Common myeloid progenitor, CD34-positive (primary cell): ENCODE measurements at regions not wholly inside any gene's neighbourhood (a gene's known extent, or its start where the extent isn't known, plus 50 kb on each side); places are given as distances from the start of the nearest gene placed in this dataset.

Experiments
- CTCF ChIA-PET: fragments of 350-600 bp; sonication (Branson Sonifier 250); formaldehyde crosslinking; loops from one replicate; lab custom pipeline; 2021; ENCODE audit warnings: antibody characterized with exemption; lab: Charles Lee
- POLR2A ChIA-PET: fragments of 350-600 bp; sonication (Branson Sonifier 250); formaldehyde crosslinking; loops from one replicate; lab custom pipeline; 2021; ENCODE audit warnings: antibody characterized with exemption; lab: Charles Lee
- DNase-seq, 3 donors: peaks; one replicate each; pipeline versions ENCODE4 v3.0.0 to v3.0.0-alpha.2; 2013
- H3K27ac ChIP-seq, 2 experiments: 1 replicate in 1 of 2; 2 replicates in 1 of 2; pipeline ENCODE4 v1.7.0; 2013; ENCODE audit warnings: inconsistent platforms in 2 of 2, low read length in 2 of 2, mild to moderate bottlenecking in 2 of 2, low read depth in 1 of 2, moderate library complexity in 1 of 2; ENCODE audit not compliant: severe bottlenecking in 2 of 2, insufficient read depth in 1 of 2, poor library complexity in 1 of 2
- H3K27me3 ChIP-seq, 5 experiments: replicated peaks in 2 of 5; 1 replicate in 3 of 5; 2 replicates in 2 of 5; pipeline versions ENCODE4 v1.6.1 to v1.7.0; 2013; ENCODE audit warnings: low read length in 4 of 5, mild to moderate bottlenecking in 2 of 5, moderate library complexity in 2 of 5, inconsistent platforms in 1 of 5; ENCODE audit not compliant: insufficient read depth in 5 of 5, control insufficient read depth in 4 of 5
- H3K36me3 ChIP-seq, 4 experiments: 1 replicate in 2 of 4; 2 replicates in 2 of 4; pipeline versions ENCODE4 v1.6.1 to v1.7.0; 2013; ENCODE audit warnings: low read length in 3 of 4, control low read depth in 1 of 4, mild to moderate bottlenecking in 1 of 4; ENCODE audit not compliant: control insufficient read depth in 4 of 4, insufficient read depth in 4 of 4
- H3K4me1 ChIP-seq, 4 experiments: 1 replicate in 3 of 4; 2 replicates in 1 of 4; pipeline versions ENCODE4 v1.6.1 to v1.7.1; 2013; ENCODE audit warnings: low read length in 3 of 4, mild to moderate bottlenecking in 3 of 4, control low read depth in 1 of 4, inconsistent platforms in 1 of 4, moderate library complexity in 1 of 4; ENCODE audit not compliant: control insufficient read depth in 4 of 4, insufficient read depth in 4 of 4; ENCODE audit errors: control extremely low read depth in 1 of 4
- H3K4me3 ChIP-seq, 7 experiments: 1 replicate in 4 of 7; 2 replicates in 3 of 7; pipeline versions ENCODE4 v1.5.1 to v1.7.0; 2013; ENCODE audit warnings: mild to moderate bottlenecking in 7 of 7, low read length in 6 of 7, moderate library complexity in 6 of 7, inconsistent platforms in 2 of 7, low read depth in 2 of 7, control low read depth in 1 of 7; ENCODE audit not compliant: insufficient read depth in 4 of 7, control insufficient read depth in 1 of 7; ENCODE audit errors: extremely low read depth in 1 of 7
- H3K9me3 ChIP-seq, 5 experiments: 1 replicate in 4 of 5; 2 replicates in 1 of 5; pipeline versions ENCODE4 v1.6.1 to v1.7.1; 2013; ENCODE audit warnings: low read length in 4 of 5, mild to moderate bottlenecking in 2 of 5, inconsistent platforms in 1 of 5, low read depth in 1 of 5, moderate library complexity in 1 of 5; ENCODE audit not compliant: control insufficient read depth in 4 of 5, insufficient read depth in 2 of 5; ENCODE audit errors: control extremely low read depth in 1 of 5
- WGBS: methylation state at CpG from one replicate; pipeline ENCODE4 v1.1.5; 2013; ENCODE audit not compliant: insufficient coverage; 5-methylcytosine and 5-hydroxymethylcytosine counted together

DNA sequence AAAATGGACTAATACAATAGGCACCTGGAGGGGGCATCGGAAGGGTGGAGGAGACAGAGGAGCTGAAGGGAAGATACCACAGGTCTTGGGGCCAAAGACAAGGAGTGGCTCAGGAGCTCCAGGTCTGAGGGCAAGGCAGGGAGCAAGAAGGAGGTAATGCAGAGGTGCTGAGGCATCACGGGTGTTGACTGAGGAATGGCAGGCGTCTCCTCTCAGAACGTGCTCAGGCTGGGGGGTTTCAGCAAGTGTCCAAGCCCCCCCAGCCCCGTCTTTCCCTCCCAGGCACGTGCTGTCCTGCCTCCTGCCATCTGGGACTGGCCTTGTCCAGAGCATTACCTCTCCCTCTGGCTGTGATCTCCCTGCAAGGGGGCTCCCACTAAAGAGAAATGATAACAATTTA, 265.4 kb downstream of the DCDC2C start:
- Histone ChIP-seq H3K9me3 (peaks cover 0 to 6% (median 0%) of the 10 kb centered on the region in 5 experiments), H3K36me3 (no peaks in the 10 kb centered on the region), H3K27me3 (peaks cover 0 to 8% (median 0%) of the 10 kb centered on the region in 5 experiments), H3K4me1 (no peaks in the 10 kb centered on the region), H3K4me3 (no peak overlapping the region), H3K27ac (no peak overlapping the region)
- ChIA-PET CTCF (no interaction called here), POLR2A (no interaction called here)
- no peak for DNase-seq
- WGBS, result 94% methylated on average over 6 of the region's 6 CpGs

DNA sequence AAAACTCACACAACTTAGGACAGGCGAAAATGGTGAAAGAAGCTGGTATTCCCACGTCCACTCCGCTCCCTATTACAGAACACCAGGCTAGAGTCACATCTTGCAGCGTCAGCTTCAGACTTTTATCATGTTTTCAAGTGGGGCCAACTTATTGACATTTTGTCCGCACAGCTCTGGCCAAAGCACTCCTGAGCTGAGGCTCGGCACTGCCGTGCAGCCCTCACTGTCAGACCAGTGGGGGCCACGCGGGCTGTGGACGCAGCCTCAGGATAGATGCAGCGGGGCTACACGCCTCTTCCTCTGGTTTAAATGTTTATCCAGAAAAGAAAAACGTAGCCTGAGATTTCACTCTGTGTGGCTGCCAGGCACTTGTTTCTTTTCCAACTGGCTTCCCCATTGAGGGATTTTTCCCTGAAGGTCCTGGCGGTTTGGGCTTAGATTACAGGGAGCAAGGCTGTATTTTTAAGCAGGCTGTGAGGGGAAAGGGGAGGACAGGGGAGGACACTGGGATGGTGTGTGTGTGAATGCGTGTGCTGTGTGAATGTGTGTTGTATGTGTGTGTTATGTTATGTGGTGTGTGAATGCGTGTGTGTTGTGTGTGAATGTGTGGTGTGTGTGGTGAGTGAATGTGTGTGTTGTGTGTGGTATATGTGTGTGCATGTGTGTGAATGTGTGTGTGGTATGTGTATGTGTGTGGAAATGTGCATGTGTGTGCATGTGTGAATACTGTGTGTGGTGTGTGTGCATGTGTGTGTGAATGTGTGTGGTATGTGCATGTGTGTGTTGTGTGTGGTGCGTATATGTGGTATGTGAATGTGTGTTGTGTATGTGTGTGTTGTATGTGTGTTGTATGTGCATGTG, 267.6 kb downstream of the DCDC2C start:
- 91% methylated on average over 16 of the region's 17 CpGs for WGBS
- Histone ChIP-seq H3K36me3 (no peaks in the 10 kb centered on the region), H3K9me3 (peaks cover 0 to 6% (median 0%) of the 10 kb centered on the region in 5 experiments), H3K4me1 (no peaks in the 10 kb centered on the region), H3K27me3 (no peaks in the 10 kb centered on the region), H3K4me3 (no peak overlapping the region), H3K27ac (no peak overlapping the region)
- POLR2A ChIA-PET, result no interaction called here
- no peak for DNase-seq
- CTCF ChIA-PET, result no interaction called here

DNA sequence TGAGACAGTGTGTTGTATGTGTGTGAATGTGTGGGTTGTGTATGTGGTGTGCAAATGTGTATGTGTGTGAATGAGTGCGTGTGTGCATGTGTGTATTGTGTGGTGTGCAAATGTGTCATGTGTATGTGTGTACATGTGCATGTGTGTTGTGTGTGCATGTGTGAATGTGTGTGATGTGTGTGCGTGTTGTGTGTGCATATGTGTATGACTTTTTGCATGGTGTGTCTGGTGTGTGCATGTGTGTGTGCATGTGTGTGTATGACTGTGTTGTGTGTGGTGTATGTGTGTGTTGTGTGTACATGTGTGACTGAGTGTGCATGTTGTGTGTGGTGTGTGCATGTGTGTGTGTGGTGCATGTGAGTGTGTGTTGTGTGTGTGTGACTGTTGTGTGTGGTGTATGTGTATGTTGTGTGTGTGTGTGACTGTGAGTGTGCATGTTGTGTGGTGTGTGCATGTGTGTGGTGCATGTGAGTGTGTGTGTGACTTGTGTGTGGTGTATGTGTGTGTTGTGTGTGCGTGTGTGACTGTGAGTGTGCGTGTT, 268.3 kb downstream of the DCDC2C start:
- WGBS, result 100% methylated on average over 4 of the region's 4 CpGs
- Histone ChIP-seq H3K36me3 (no peaks in the 10 kb centered on the region), H3K9me3 (peaks cover 0 to 6% (median 0%) of the 10 kb centered on the region in 5 experiments), H3K27ac (no peak overlapping the region), H3K4me3 (no peak overlapping the region), H3K4me1 (no peaks in the 10 kb centered on the region), H3K27me3 (no peaks in the 10 kb centered on the region)
- POLR2A ChIA-PET, result no interaction called here
- no peak for DNase-seq
- CTCF ChIA-PET, result no interaction called here

DNA sequence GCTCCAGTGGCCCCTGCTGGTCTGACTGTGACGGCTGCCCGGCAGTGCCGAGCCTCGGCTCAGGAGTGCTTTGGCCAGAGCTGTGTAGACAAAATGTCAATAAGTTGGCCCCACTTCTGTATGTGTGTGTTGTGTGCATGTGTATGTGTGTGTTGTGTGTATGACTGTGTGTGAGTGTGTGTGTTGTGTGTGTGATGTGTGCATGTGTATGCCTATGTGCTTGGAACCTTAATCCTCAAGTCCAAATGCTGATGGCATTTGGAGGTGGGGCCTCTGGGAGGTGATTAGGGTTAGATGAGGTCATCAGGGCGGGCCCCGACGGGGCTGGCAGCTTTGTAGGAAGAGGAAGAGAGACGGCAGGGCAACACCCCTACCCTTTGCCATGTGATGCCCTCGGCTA, 269.0 kb downstream of the DCDC2C start:
- H3K9me3 ChIP-seq, result peaks cover 0 to 6% (median 0%) of the 10 kb centered on the region in 5 experiments
- no peak overlapping the region for H3K27ac ChIP-seq
- 90% methylated on average over 4 of the region's 9 CpGs for WGBS
- no peak overlapping the region for H3K4me3 ChIP-seq
- H3K4me1 ChIP-seq, result no peaks in the 10 kb centered on the region
- DNase-seq, result peak in 1 of 3 donors; percentile 2
- ChIA-PET CTCF (no interaction called here), POLR2A (no interaction called here)
- no peaks in the 10 kb centered on the region for H3K27me3 ChIP-seq
- H3K36me3 ChIP-seq, result no peaks in the 10 kb centered on the region

DNA sequence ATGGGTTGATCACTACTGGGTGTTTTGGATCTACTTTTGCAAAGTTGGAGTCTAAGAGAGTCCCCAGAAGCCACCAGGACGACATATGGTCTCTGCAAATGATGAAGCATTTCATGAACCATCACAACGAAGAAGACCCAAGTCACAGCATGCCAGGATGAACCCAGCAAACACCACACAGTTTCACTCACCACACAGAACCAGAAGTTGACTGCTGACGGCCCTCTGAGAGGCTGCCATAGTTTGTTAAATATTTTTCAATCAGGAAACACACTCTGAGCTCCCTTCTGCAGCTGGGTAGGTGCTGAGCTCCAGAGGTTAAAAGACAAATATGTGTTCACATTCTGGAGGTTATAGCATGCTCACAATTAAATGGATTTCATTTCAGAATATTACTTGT, 271.4 kb downstream of the DCDC2C start:
- no peak overlapping the region for H3K4me3 ChIP-seq
- no peak for DNase-seq
- POLR2A ChIA-PET, result no interaction called here
- no peaks in the 10 kb centered on the region for H3K4me1 ChIP-seq
- H3K36me3 ChIP-seq, result no peaks in the 10 kb centered on the region
- H3K27ac ChIP-seq, result no peak overlapping the region
- H3K27me3 ChIP-seq, result no peaks in the 10 kb centered on the region
- 84% methylated on average over 3 of the region's 3 CpGs for WGBS
- peaks cover 0 to 9% (median 0%) of the 10 kb centered on the region in 5 experiments for H3K9me3 ChIP-seq
- CTCF ChIA-PET, result interaction anchor here (1.4 kb wide), 1 partner anchor 15 kb away, joined by 5 read pairs; no protein-coding TSS in a partner anchor

DNA sequence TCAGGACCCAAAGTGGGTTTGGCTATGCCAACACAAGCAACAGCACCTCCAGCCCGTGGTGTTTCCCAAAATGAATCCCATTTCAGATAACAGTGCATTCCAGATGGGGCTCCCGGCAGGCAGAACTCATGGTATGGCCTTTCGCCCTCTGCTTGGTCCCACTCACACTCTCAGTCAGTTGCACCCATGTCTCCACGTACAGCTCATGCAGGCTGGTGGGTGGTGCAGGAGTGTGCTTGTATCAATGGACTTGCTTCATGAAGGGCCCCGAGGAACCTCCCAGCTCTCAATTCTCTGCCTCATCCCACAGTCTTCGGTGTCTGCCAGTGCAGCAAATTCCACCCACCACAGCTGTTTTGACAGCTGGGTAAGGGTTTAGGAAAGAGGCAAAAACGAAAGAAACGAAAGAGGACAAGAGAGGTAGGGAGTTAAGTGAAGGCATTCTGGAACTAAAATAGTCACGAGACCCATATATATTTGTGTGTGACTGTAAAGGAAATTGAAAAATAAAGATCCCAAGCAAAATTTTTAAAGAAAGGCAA, 278.1 kb downstream of the DCDC2C start:
- peaks cover 0 to 3% (median 0%) of the 10 kb centered on the region in 5 experiments for H3K9me3 ChIP-seq
- ChIA-PET POLR2A (no interaction called here), CTCF (no interaction called here)

DNA sequence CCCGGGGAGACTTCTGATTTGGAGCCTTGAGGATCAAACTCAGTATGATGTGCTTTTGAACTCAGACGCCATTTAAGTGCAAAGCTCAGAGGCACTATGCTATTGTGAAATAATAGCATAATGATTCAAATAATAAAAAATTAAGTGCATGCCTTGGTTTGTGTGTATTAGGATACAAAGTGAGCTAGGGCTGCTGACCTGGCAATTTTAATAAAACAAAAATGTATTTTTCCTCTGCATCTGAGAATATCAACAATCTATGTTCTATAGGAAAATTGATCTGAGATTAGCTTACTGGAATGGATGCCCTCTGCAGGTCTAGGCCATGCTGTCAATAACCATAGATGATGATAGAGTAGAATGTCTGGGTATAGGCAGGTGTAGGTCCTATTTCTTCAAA, 278.8 kb downstream of the DCDC2C start:
- WGBS, result 100% methylated on average over 1 of the region's 2 CpGs
- CTCF ChIA-PET, result no interaction called here
- Histone ChIP-seq H3K4me3 (no peak overlapping the region), H3K4me1 (no peaks in the 10 kb centered on the region), H3K27ac (no peak overlapping the region), H3K27me3 (no peaks in the 10 kb centered on the region), H3K36me3 (no peaks in the 10 kb centered on the region), H3K9me3 (peaks cover 0 to 3% (median 0%) of the 10 kb centered on the region in 5 experiments)
- POLR2A ChIA-PET, result no interaction called here
- DNase-seq, result no peak

More for the DNA sequence above, 278.1 kb downstream of the DCDC2C start:
- Histone ChIP-seq H3K36me3 (no peaks in the 10 kb centered on the region), H3K27ac (no peak overlapping the region), H3K27me3 (no peaks in the 10 kb centered on the region), H3K4me1 (no peaks in the 10 kb centered on the region), H3K4me3 (no peak overlapping the region)
- WGBS, result 67% methylated on average over 1 of the region's 9 CpGs
- no peak for DNase-seq
